Psoas muscle (tissue), 7 donors: ENCODE measurements at regions not wholly inside any gene's neighbourhood (a gene's known extent, or its start where the extent isn't known, plus 50 kb on each side); places are given as distances from the start of the nearest gene placed in this dataset.

ENCODE experiments used
- ATAC-seq, 4 donors: fragments of 200-7000 bp; cut with Tn5 transposase; one replicate each; pipeline ENCODE4 v1.9.1; 2020; ENCODE audit warnings: moderate library complexity in 3 of 4, mild to moderate bottlenecking in 2 of 4
- DNase-seq, 2 donors: peaks; one replicate each; pipeline ENCODE4 v3.0.0-alpha.2; 2020
- H3K27ac ChIP-seq: fragments of 200-600 bp; one replicate; pipeline ENCODE4 v1.8.0; 2022
- H3K27me3 ChIP-seq, 3 donors: fragments of 200-600 bp in 1 of 3; one replicate each; pipeline versions ENCODE4 v1.6.1 to v1.8.0; 2013 to 2022; ENCODE audit warnings: low read length in 2 of 3, mild to moderate bottlenecking in 2 of 3, moderate library complexity in 1 of 3; ENCODE audit not compliant: insufficient read depth in 3 of 3
- H3K36me3 ChIP-seq, 2 donors: fragments of 200-600 bp in 1 of 2; one replicate each; pipeline versions ENCODE4 v1.6.1 to v1.8.0; 2013 to 2022; ENCODE audit warnings: low read depth in 1 of 2, mild to moderate bottlenecking in 1 of 2, moderate library complexity in 1 of 2; ENCODE audit not compliant: insufficient read depth in 1 of 2
- H3K4me1 ChIP-seq: fragments of 200-600 bp; one replicate; pipeline ENCODE4 v1.8.0; 2022
- H3K4me3 ChIP-seq: fragments of 200-600 bp; one replicate; pipeline ENCODE4 v1.8.0; 2022; ENCODE audit warnings: mild to moderate bottlenecking
- H3K9me3 ChIP-seq: fragments of 200-600 bp; one replicate; pipeline ENCODE4 v1.8.0; 2022
- WGBS, 3 donors: extraction: QIAGEN DNeasy Blood & Tissue Kit; methylation state at CpG; one replicate each; pipeline versions ENCODE4 v1.1.6 to v1.1.7; 2013; 5-methylcytosine and 5-hydroxymethylcytosine counted together
- intact Hi-C, 2 donors: fragments of 100-400 bp; cut with DNase I; formaldehyde crosslinking; loops; one replicate each; pipeline versions ENCODE4 v1.11.0 to v1.14.2; 2022
- TF ChIP-seq, protein P1 (sequence below): fragments of 200-600 bp; IDR thresholded peaks from one replicate; pipeline ENCODE4 v1.8.0; 2022; ENCODE audit warnings: antibody characterized with exemption
- donor health status: healthy with polysubstance abuse.
- donor health status: DM: no; HTN: no; CAD: no; lungs with moderate emphysema.
- donor health status: Bipolar disorder and iron deficiency.
- donor health status: healthy.
- donor health status: DM: yes; HTN: yes; CAD: no.
- donor health status: DM: no; HTN: no; CAD: no.
- donor health status: DM: yes; HTN: yes; CAD: no.

DNA sequence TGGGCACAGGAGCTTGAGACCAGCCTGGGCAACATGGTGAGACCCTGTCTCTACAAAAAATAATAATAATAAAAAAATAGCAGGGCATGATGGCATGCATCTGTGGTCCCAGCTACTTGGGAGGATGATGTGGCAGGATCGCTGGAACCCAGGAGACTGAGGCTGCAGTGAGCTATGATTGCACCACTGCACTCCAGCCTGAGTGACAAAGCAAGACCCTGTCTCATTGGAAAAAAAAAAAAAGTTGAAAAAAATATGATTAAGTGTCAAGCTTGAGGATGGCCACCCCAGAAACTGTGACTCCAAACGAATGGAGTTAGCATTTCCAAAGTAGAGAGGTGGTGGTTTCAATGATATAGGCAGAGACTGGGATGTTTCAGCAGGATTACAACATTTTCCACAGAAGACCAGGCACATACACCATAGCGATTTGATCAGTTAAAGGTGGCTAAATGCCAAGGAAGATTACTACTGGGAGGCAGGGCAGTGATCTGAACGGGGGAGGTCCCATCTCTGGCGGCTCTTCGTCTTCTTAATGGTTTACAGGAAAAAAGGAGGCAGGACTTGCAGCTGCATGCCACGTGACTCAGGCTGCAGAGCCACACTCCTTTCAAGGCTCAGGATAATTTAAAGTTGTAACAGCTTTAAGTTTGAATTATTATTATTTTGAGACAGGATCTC lies 250.6 kb upstream of the GALNT17 start:
- ATAC-seq (no peak), DNase-seq (no peak)
- Histone ChIP-seq H3K36me3 (no peaks in the 10 kb centered on the region), H3K9me3 (no peaks in the 10 kb centered on the region), H3K27ac (no peak overlapping the region), H3K4me3 (no peak overlapping the region), H3K4me1 (no peaks in the 10 kb centered on the region), H3K27me3 (no peaks in the 10 kb centered on the region)
- WGBS, 3 donors: 33 to 39% (median 38%) methylated on average over 7 of the region's 7 CpGs
- TF ChIP-seq, protein P1, sequence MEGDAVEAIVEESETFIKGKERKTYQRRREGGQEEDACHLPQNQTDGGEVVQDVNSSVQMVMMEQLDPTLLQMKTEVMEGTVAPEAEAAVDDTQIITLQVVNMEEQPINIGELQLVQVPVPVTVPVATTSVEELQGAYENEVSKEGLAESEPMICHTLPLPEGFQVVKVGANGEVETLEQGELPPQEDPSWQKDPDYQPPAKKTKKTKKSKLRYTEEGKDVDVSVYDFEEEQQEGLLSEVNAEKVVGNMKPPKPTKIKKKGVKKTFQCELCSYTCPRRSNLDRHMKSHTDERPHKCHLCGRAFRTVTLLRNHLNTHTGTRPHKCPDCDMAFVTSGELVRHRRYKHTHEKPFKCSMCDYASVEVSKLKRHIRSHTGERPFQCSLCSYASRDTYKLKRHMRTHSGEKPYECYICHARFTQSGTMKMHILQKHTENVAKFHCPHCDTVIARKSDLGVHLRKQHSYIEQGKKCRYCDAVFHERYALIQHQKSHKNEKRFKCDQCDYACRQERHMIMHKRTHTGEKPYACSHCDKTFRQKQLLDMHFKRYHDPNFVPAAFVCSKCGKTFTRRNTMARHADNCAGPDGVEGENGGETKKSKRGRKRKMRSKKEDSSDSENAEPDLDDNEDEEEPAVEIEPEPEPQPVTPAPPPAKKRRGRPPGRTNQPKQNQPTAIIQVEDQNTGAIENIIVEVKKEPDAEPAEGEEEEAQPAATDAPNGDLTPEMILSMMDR: no peak
- intact Hi-C loops: no loop called here

DNA sequence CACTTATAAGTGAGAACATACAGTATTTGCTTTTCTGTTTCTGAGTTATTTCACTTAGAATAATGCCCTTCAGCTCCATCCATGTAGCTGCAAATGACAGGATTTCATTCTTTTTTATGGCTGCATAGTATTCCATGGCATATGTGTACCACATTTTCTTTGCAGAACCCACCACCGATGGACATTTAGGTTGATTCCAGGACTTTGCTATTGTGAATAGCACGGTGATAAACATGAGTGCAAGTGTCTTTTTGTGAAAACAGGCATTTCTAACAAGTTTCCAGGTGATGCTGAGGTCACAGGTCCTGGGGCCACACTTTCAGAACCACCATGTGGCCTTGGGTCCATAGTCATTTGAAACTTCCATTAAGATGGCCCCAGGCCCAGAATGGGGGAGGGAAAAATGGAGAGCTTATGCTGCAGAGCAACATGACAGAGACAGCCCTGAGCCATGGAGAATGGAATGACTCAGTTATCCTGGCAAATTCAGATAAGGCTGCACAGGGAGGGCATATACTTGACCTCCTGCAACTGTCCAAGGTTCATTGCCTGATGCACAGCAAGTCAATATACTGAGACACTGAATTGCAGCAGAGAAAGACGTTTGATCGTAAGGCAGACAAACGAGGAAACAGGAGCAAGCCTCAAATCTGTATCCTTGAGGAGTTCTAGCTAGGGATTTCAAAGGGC lies 248.0 kb upstream of the GALNT17 start:
- DNase-seq (no peak), ATAC-seq (no peak)
- TF ChIP-seq, protein P1: no peak
- Histone ChIP-seq H3K9me3 (no peaks in the 10 kb centered on the region), H3K27me3 (no peaks in the 10 kb centered on the region), H3K4me1 (no peaks in the 10 kb centered on the region), H3K4me3 (no peak overlapping the region), H3K36me3 (no peaks in the 10 kb centered on the region), H3K27ac (no peak overlapping the region)
- intact Hi-C loops: no loop called here
- WGBS, 3 donors: 65 to 70% (median 70%) methylated on average over 5 of the region's 5 CpGs

DNA sequence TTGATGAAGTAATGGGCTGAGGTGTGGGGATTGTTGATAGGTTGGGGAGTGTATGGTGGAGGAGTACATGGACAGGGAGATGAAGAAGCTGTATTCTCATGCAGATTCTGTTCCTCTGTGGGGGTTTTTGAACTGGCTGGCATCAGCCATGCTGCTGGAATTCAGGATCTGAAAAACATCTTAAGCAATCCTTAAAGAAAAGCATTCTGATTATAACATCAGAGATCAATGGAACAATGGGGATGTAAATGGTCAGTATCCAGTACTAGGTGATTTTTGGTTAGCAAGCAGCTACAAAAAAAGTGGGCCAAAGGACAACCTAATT lies 247.5 kb upstream of the GALNT17 start:
- Histone ChIP-seq H3K27me3 (no peaks in the 10 kb centered on the region), H3K27ac (no peak overlapping the region), H3K9me3 (no peaks in the 10 kb centered on the region), H3K4me3 (no peak overlapping the region), H3K36me3 (no peaks in the 10 kb centered on the region), H3K4me1 (no peaks in the 10 kb centered on the region)
- no peak for DNase-seq
- TF ChIP-seq, protein P1: no peak
- no peak for ATAC-seq
- intact Hi-C loops: no loop called here

DNA sequence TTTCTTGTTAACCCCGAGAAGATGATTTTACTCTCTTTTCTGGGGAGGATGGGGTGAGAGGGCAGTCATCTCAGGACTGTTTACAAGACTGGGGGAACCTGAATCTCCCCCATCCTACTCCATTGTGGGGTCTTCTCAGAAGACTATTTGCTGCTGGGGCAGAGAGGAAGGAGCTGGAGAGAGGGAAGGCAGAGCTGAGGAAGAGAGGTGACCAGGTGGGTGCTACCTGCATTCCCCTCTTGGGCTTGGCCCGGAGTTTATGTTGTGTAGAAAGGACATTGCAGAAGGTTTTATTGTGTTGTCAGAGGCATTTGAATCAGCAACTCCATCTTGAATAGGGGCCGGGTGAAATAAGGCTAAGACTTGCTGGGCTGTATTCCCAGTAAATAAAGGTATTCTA lies 247.1 kb upstream of the GALNT17 start:
- H3K27ac ChIP-seq: no peak overlapping the region
- no peaks in the 10 kb centered on the region for H3K9me3 ChIP-seq
- TF ChIP-seq, protein P1: no peak
- DNase-seq: no peak
- intact Hi-C loops: no loop called here
- H3K4me1 ChIP-seq: no peaks in the 10 kb centered on the region
- no peak for ATAC-seq
- 73 to 77% (median 76%) methylated on average over 3 of the region's 3 CpGs for WGBS, 3 donors
- no peak overlapping the region for H3K4me3 ChIP-seq
- no peaks in the 10 kb centered on the region for H3K36me3 ChIP-seq
- H3K27me3 ChIP-seq: no peaks in the 10 kb centered on the region

DNA sequence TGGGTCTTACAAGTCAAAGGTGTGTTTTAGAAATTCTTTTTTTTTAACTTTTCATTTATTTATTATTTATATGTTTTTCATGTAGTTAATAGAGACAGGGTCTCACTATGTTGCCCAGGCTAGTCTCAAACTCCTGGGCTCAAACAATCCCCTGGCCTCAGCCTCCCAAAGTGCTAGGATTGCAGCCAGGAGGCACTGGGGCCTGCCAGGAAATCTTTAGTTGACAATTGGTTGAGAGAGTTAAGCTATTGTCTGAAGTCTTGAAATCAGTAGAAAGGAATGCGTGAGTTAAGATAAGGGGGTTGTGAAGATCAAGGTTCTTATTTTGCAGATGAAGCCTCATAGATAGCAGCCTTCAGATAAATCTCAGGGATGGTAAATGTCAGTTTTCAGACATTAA lies 245.4 kb upstream of the GALNT17 start:
- intact Hi-C loops: no loop called here

More for the DNA sequence above, 245.4 kb upstream of the GALNT17 start:
- no peak overlapping the region for H3K27ac ChIP-seq
- H3K9me3 ChIP-seq: peaks cover 3% of the 10 kb centered on the region
- ATAC-seq: no peak
- H3K27me3 ChIP-seq: no peaks in the 10 kb centered on the region
- TF ChIP-seq, protein P1: no peak
- no peak overlapping the region for H3K4me3 ChIP-seq
- no peaks in the 10 kb centered on the region for H3K4me1 ChIP-seq
- 74 to 83% (median 78%) methylated on average over 1 of the region's 1 CpG for WGBS, 3 donors
- no peaks in the 10 kb centered on the region for H3K36me3 ChIP-seq
- DNase-seq: no peak
